Lower lobe of right lung (tissue), 2 donors: ENCODE measurements at regions not wholly inside any gene's neighbourhood (a gene's known extent, or its start where the extent isn't known, plus 50 kb on each side); places are given as distances from the start of the nearest gene placed in this dataset.

Source experiments
- ATAC-seq, 2 donors: fragments of 200-7000 bp; cut with Tn5 transposase; one replicate each; pipeline ENCODE4 v1.9.1; 2020 to 2022; ENCODE audit warnings: mild to moderate bottlenecking in 2 of 2, moderate library complexity in 2 of 2
- DNase-seq: peaks from one replicate; pipeline ENCODE4 v3.0.0-alpha.2; 2020
- H3K27ac ChIP-seq: fragments of 200-600 bp; one replicate; pipeline ENCODE4 v1.8.0; 2022
- H3K27me3 ChIP-seq: fragments of 200-600 bp; one replicate; pipeline ENCODE4 v1.8.0; 2022; ENCODE audit warnings: low read depth
- H3K36me3 ChIP-seq: fragments of 200-600 bp; one replicate; pipeline ENCODE4 v1.8.0; 2022; ENCODE audit warnings: mild to moderate bottlenecking
- H3K4me1 ChIP-seq: fragments of 200-600 bp; one replicate; pipeline ENCODE4 v1.8.0; 2022
- H3K4me3 ChIP-seq: fragments of 200-600 bp; one replicate; pipeline ENCODE4 v1.8.0; 2022; ENCODE audit warnings: mild to moderate bottlenecking
- H3K9me3 ChIP-seq: fragments of 200-600 bp; one replicate; pipeline ENCODE4 v1.8.0; 2022
- CTCF ChIP-seq: fragments of 200-600 bp; IDR thresholded peaks from one replicate; pipeline ENCODE4 v1.8.0; 2022; ENCODE audit warnings: antibody characterized with exemption, mild to moderate bottlenecking
- intact Hi-C: fragments of 100-400 bp; cut with DNase I; formaldehyde crosslinking; loops from one replicate; pipeline ENCODE4 v1.11.0; 2022
- donor health status: DM: no; HTN: yes; CAD: no; lungs with severe emphysema.

DNA sequence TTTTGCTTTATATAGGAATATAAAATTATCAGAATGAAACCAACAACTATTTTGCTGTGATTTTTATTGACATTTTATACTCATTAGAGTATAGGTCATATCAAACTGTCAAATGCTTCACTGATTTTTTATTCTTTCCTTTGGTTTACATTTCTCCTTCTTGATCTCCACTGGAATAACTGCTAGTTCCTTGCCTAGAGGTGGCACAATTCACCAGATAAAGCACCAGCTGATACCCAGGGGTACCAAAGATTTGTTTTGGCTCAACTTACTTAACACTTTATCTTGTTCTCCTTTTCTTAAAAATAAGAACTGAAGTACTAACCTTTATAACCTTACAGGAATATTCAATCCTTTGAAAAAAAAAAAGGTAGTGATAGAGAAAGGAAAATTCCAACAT lies 725.1 kb upstream of the CHORDC1 start:
- ATAC-seq (no peak), DNase-seq (no peak)
- no peak overlapping the region for H3K27ac ChIP-seq
- H3K36me3 ChIP-seq = no peaks in the 10 kb centered on the region
- no peaks in the 10 kb centered on the region for H3K27me3 ChIP-seq
- no peak overlapping the region for H3K4me3 ChIP-seq
- H3K4me1 ChIP-seq = no peaks in the 10 kb centered on the region
- intact Hi-C loops = no loop called here
- TF ChIP-seq CTCF = no peak
- H3K9me3 ChIP-seq = no peaks in the 10 kb centered on the region

- Histone ChIP-seq H3K27me3 (no peaks in the 10 kb centered on the region), H3K4me3 (no peak overlapping the region), H3K27ac (no peak overlapping the region), H3K9me3 (no peaks in the 10 kb centered on the region), H3K36me3 (no peaks in the 10 kb centered on the region), H3K4me1 (no peaks in the 10 kb centered on the region)
- no peak for DNase-seq
- no peak for TF ChIP-seq CTCF
- no peak for ATAC-seq
- intact Hi-C loops = no loop called here
Observed at GRCh38 chr11:90930252-90930651, 707.4 kb upstream of the CHORDC1 start.

DNA sequence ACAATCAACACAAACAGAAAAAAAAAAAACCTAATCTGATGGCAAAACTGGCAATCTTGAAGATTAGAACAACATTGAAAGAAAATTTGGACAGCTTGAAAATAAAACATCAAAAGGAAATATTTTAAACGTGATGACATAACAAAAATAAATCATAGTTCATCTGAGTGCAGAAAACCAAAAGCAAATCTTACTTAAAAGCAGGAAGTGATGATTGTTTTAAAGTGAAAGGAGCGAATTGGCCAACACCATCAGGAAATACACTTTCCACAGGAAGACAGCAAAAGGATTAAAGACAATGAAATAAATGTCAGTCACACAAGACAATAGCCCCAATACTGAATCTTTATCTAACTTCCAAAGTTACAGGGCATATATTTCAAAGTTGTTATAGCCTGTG lies 696.5 kb upstream of the CHORDC1 start:
- no peaks in the 10 kb centered on the region for H3K27me3 ChIP-seq
- TF ChIP-seq CTCF = no peak
- H3K9me3 ChIP-seq = no peaks in the 10 kb centered on the region
- DNase-seq (no peak), ATAC-seq (no peak)
- no peaks in the 10 kb centered on the region for H3K4me1 ChIP-seq
- intact Hi-C loops = no loop called here
- no peak overlapping the region for H3K27ac ChIP-seq
- no peaks in the 10 kb centered on the region for H3K36me3 ChIP-seq
- H3K4me3 ChIP-seq = no peak overlapping the region

DNA sequence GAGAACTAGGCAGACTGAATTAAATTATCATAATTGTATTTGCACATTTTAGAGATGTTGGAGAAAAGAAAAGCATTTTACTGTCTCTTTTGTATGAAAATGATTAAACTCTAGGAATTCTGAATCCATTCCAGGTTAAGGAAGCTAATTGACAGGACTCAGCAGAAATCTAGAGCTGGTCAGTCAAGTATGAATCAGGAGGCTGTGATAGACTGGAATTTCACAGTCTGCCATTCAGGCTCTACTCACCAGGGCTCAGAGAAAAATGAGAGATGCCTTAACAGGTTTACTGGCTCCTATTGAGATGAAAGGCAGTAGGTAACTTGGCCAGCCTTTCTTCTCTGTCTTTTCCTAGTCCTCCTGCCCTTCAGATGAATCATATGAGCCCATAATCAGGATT lies 693.9 kb upstream of the CHORDC1 start:
- intact Hi-C loops = no loop called here
- DNase-seq (no peak), ATAC-seq (no peak)
- Histone ChIP-seq H3K27me3 (no peaks in the 10 kb centered on the region), H3K4me3 (no peak overlapping the region), H3K36me3 (no peaks in the 10 kb centered on the region), H3K27ac (no peak overlapping the region), H3K9me3 (no peaks in the 10 kb centered on the region), H3K4me1 (no peaks in the 10 kb centered on the region)
- TF ChIP-seq CTCF = no peak

DNA sequence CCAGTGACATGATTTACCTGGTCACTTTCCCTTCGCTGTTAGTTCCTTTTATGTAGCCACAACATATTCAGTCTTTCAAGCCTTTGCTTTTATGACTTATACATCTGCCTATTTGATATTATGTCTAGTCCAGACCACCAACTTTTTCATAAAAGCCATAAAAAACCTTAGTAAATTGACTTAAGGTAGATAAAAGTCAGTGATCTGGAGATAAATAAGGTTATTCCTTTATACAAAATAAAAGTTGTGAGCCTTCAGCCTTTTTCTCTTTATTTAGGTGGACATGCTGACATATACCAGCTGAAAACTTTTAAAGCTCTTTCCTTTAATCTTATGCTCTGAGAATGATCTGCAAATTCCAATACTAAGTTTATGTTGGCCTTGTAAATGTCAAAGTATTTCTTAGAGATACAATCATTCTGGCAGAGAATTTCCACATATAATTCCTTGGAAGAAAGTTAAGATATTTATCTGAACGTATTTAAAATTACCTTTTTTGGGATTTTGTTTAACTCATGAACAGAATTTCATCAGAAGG lies 690.4 kb upstream of the CHORDC1 start:
- no peak for ATAC-seq
- Histone ChIP-seq H3K4me1 (no peaks in the 10 kb centered on the region), H3K36me3 (no peaks in the 10 kb centered on the region), H3K27ac (no peak overlapping the region), H3K27me3 (no peaks in the 10 kb centered on the region), H3K9me3 (no peaks in the 10 kb centered on the region), H3K4me3 (no peak overlapping the region)
- no peak for DNase-seq
- no peak for TF ChIP-seq CTCF
- intact Hi-C loops = no loop called here

- Histone ChIP-seq H3K4me1 (no peaks in the 10 kb centered on the region), H3K27ac (no peak overlapping the region), H3K36me3 (no peaks in the 10 kb centered on the region), H3K9me3 (no peaks in the 10 kb centered on the region), H3K27me3 (no peaks in the 10 kb centered on the region), H3K4me3 (no peak overlapping the region)
- no peak for TF ChIP-seq CTCF
- ATAC-seq = no peak
- intact Hi-C loops = no loop called here
- no peak for DNase-seq
Observed at GRCh38 chr11:90912631-90913030, 689.8 kb upstream of the CHORDC1 start.
